Left kidney (tissue), 1 donor: ENCODE measurements at regions not wholly inside any gene's neighbourhood (a gene's known extent, or its start where the extent isn't known, plus 50 kb on each side); places are given as distances from the start of the nearest gene placed in this dataset.

Experiments used
- DNase-seq: peaks from one replicate; pipeline ENCODE4 v3.0.0-alpha.2; 2013

- no peak for DNase-seq
Measured at GRCh38 chr2:150165442-150165841, 322.0 kb downstream of the RND3 start.

- DNase-seq, result no peak
Measured at GRCh38 chr2:150162241-150162942, 325.1 kb downstream of the RND3 start.

- DNase-seq, result no peak
Measured at GRCh38 chr2:150160058-150160457, 327.4 kb downstream of the RND3 start.

GRCh38 chr2:150159300-150159699, 328.2 kb downstream of the RND3 start:
- no peak for DNase-seq

- DNase-seq, result no peak
Measured at GRCh38 chr2:150156876-150157275, 330.6 kb downstream of the RND3 start.

GRCh38 chr2:150156415-150156814, 331.1 kb downstream of the RND3 start:
- DNase-seq, result no peak

GRCh38 chr2:150154308-150154797, 333.1 kb downstream of the RND3 start:
- DNase-seq, result no peak

- DNase-seq, result no peak
Measured at GRCh38 chr2:150153646-150154307, 333.7 kb downstream of the RND3 start.

- no peak for DNase-seq
Measured at GRCh38 chr2:150152230-150152629, 335.2 kb downstream of the RND3 start.

- DNase-seq, result no peak
Measured at GRCh38 chr2:150150144-150150543, 337.3 kb downstream of the RND3 start.

GRCh38 chr2:150147889-150148683, 339.4 kb downstream of the RND3 start:
- DNase-seq, result no peak

GRCh38 chr2:150146879-150147278, 340.6 kb downstream of the RND3 start:
- DNase-seq, result no peak

- DNase-seq, result no peak
Measured at GRCh38 chr2:150145299-150145692, 342.2 kb downstream of the RND3 start.

GRCh38 chr2:150144546-150145298, 342.7 kb downstream of the RND3 start:
- no peak for DNase-seq

GRCh38 chr2:150143087-150143536, 344.4 kb downstream of the RND3 start:
- no peak for DNase-seq

GRCh38 chr2:150142561-150142960, 344.9 kb downstream of the RND3 start:
- DNase-seq, result no peak

- DNase-seq, result no peak
Measured at GRCh38 chr2:150141226-150142001, 346.1 kb downstream of the RND3 start.

- DNase-seq, result no peak
Measured at GRCh38 chr2:150140777-150141176, 346.7 kb downstream of the RND3 start.

GRCh38 chr2:150138587-150138986, 348.9 kb downstream of the RND3 start:
- no peak for DNase-seq

GRCh38 chr2:150137338-150138069, 350.0 kb downstream of the RND3 start:
- no peak for DNase-seq

- no peak for DNase-seq
Measured at GRCh38 chr2:150136893-150137292, 350.6 kb downstream of the RND3 start.
